ENCODE measurements at regions not wholly inside any gene's neighbourhood (a gene's known extent, or its start where the extent isn't known, plus 50 kb on each side); places are given as distances from the start of the nearest gene placed in this dataset.
A peak's percentile ranks its signal among the peaks of the same experiment; 100 is the strongest.

- TF ChIP-seq ZNF790 (CRISPR knock-in tag; IDR thresholded peaks at IDR 0.05; ENCODE audit: borderline replicate concordance), result no peak
- TF ChIP-seq REPIN1 (CRISPR knock-in tag; IDR thresholded peaks at IDR 0.05; ENCODE audit: borderline replicate concordance, low read depth), result no peak
- TF ChIP-seq ZNF136 (CRISPR knock-in tag; IDR thresholded peaks at IDR 0.05; ENCODE audit: low read depth), result no peak
- TF ChIP-seq HDAC6 (IDR thresholded peaks at IDR 0.05; ENCODE audit: low read depth, low read length), result no peak
- no peak for TF ChIP-seq ZBTB40 (IDR thresholded peaks at IDR 0.05)
- no peak for TF ChIP-seq ZBTB40 (CRISPR knock-in tag; IDR thresholded peaks at IDR 0.05)
- no peak for TF ChIP-seq ZNF569 (CRISPR knock-in tag; IDR thresholded peaks at IDR 0.05; ENCODE audit: borderline replicate concordance)
- no peak for TF ChIP-seq MTF1 (CRISPR knock-in tag; IDR thresholded peaks at IDR 0.05)
- TF ChIP-seq YEATS2 (CRISPR knock-in tag; IDR thresholded peaks at IDR 0.05; ENCODE audit: borderline replicate concordance), result no peak
- TF ChIP-seq NR3C1 (CRISPR knock-in tag; IDR thresholded peaks at IDR 0.05), result no peak
- no peak for TF ChIP-seq REL (CRISPR knock-in tag; conservative IDR thresholded peaks at IDR 0.05)
- TF ChIP-seq GPN1 (CRISPR knock-in tag; IDR thresholded peaks at IDR 0.05; ENCODE audit: borderline replicate concordance), result no peak
- TF ChIP-seq ATAD3A (CRISPR knock-in tag; IDR thresholded peaks at IDR 0.05), result no peak
- TF ChIP-seq TCF7L2 (IDR thresholded peaks at IDR 0.05; ENCODE audit: low read depth, low read length), result no peak
- TF ChIP-seq CBX5 (CRISPR knock-in tag; IDR thresholded peaks at IDR 0.05; ENCODE audit: borderline replicate concordance), result no peak
- no peak for TF ChIP-seq DPF2 (CRISPR knock-in tag; IDR thresholded peaks at IDR 0.05; ENCODE audit: borderline replicate concordance, low read depth)
- TF ChIP-seq PHB2 (IDR thresholded peaks at IDR 0.05; ENCODE audit: partially characterized antibody), result no peak
- no peak for TF ChIP-seq ZNF180 (CRISPR knock-in tag; IDR thresholded peaks at IDR 0.05; ENCODE audit: borderline replicate concordance, low read depth)
- no peak; the same call in 1 of the 2 replicates for TF ChIP-seq HMG20B (CRISPR knock-in tag; conservative IDR thresholded peaks at IDR 0.05)
- no peak for TF ChIP-seq ZFP91 (CRISPR knock-in tag; IDR thresholded peaks at IDR 0.05; ENCODE audit: borderline replicate concordance)
- TF ChIP-seq SOX6 (IDR thresholded peaks at IDR 0.05), result no peak
- peak; percentile 94 for TF ChIP-seq SOX6 (CRISPR knock-in tag; IDR thresholded peaks at IDR 0.05)
- no peak for TF ChIP-seq TBX2 (CRISPR knock-in tag; IDR thresholded peaks at IDR 0.05; ENCODE audit: borderline replicate concordance)
Observed at GRCh38 chr4:103424853-103425252, 226.7 kb upstream of the CENPE start (continued).

Data from HepG2 (cell line).